Mesothelial cell of epicardium (in vitro differentiated cells): ENCODE measurements at regions not wholly inside any gene's neighbourhood (a gene's known extent, or its start where the extent isn't known, plus 50 kb on each side); places are given as distances from the start of the nearest gene placed in this dataset.

ENCODE experiments used
- DNase-seq, 2 experiments: peaks; one replicate each; pipeline ENCODE4 v3.0.0; 2021; ENCODE audit warnings: low spot score in 2 of 2; ENCODE audit not compliant: unreplicated experiment in 2 of 2
- H3K27ac Mint-ChIP-seq: 2 replicates; pipeline ENCODE4 v1.8.0; 2021; ENCODE audit warnings: mixed read lengths
- H3K27me3 Mint-ChIP-seq: 2 replicates; pipeline ENCODE4 v1.8.0; 2021; ENCODE audit warnings: low read depth, mixed read lengths
- H3K36me3 Mint-ChIP-seq: 2 replicates; pipeline ENCODE4 v1.8.0; 2021; ENCODE audit warnings: mixed read lengths
- H3K4me1 Mint-ChIP-seq: 2 replicates; pipeline ENCODE4 v1.8.0; 2021; ENCODE audit warnings: mixed read lengths
- H3K4me3 Mint-ChIP-seq: 2 replicates; pipeline ENCODE4 v1.8.0; 2021; ENCODE audit warnings: mild to moderate bottlenecking, moderate library complexity, mixed read lengths
- H3K9me3 Mint-ChIP-seq: 2 replicates; pipeline ENCODE4 v1.8.0; 2021; ENCODE audit warnings: mixed read lengths
- TF ChIP-seq, protein P1 (sequence below): fragments of 200-600 bp; sonication (generic); IDR thresholded peaks from one replicate; pipeline ENCODE4 v1.5.0; 2021; ENCODE audit warnings: antibody characterized with exemption; ENCODE audit not compliant: unreplicated experiment

DNA sequence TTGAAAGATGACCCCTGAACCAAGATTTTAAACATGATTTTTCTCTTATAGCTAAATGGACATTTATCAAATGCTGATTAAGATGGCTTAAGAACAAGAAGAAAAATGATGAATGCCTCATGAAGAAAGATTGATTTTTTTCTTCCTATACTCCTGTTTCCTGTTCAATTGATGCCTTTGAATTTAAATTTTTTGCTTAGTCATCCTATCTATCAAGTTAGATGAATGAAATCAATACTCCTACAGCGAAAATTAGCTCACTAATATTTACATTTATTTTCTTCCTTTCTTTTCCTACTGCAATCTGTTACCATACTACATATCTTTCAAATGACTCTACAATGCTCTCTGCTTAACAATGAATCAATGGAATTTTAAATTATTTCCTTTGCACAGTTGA, 773.6 kb upstream of the DIAPH2 start:
- no peak overlapping the region for H3K27ac Mint-ChIP-seq
- TF ChIP-seq, protein P1, sequence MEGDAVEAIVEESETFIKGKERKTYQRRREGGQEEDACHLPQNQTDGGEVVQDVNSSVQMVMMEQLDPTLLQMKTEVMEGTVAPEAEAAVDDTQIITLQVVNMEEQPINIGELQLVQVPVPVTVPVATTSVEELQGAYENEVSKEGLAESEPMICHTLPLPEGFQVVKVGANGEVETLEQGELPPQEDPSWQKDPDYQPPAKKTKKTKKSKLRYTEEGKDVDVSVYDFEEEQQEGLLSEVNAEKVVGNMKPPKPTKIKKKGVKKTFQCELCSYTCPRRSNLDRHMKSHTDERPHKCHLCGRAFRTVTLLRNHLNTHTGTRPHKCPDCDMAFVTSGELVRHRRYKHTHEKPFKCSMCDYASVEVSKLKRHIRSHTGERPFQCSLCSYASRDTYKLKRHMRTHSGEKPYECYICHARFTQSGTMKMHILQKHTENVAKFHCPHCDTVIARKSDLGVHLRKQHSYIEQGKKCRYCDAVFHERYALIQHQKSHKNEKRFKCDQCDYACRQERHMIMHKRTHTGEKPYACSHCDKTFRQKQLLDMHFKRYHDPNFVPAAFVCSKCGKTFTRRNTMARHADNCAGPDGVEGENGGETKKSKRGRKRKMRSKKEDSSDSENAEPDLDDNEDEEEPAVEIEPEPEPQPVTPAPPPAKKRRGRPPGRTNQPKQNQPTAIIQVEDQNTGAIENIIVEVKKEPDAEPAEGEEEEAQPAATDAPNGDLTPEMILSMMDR: no peak
- no peaks in the 10 kb centered on the region for H3K4me1 Mint-ChIP-seq
- H3K4me3 Mint-ChIP-seq: no peak overlapping the region
- no peak for DNase-seq
- no peaks in the 10 kb centered on the region for H3K36me3 Mint-ChIP-seq
- no peaks in the 10 kb centered on the region for H3K27me3 Mint-ChIP-seq
- no peaks in the 10 kb centered on the region for H3K9me3 Mint-ChIP-seq

DNA sequence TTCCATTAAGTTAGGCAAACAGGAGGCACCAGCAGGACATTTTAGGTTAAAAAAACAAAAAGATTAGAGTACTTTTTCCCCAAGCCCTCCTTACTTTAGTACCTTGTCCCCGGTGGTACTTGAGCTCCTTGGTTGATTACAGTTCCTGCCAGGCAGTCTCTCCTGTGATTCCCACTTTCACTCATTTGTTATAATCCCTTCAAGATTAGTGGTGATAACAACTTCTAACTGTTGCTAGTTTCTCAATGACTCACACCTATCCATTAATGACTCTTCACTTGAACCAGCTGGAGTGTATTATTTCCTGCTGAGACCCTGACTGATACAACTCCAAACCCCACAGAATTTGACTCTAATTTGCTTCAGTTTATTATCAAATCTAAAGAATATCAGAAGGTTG, 765.0 kb upstream of the DIAPH2 start:
- Mint-ChIP-seq H3K4me3 (no peak overlapping the region), H3K27ac (no peak overlapping the region), H3K4me1 (no peaks in the 10 kb centered on the region), H3K9me3 (no peaks in the 10 kb centered on the region), H3K36me3 (no peaks in the 10 kb centered on the region), H3K27me3 (no peaks in the 10 kb centered on the region)
- TF ChIP-seq, protein P1: no peak
- no peak for DNase-seq

DNA sequence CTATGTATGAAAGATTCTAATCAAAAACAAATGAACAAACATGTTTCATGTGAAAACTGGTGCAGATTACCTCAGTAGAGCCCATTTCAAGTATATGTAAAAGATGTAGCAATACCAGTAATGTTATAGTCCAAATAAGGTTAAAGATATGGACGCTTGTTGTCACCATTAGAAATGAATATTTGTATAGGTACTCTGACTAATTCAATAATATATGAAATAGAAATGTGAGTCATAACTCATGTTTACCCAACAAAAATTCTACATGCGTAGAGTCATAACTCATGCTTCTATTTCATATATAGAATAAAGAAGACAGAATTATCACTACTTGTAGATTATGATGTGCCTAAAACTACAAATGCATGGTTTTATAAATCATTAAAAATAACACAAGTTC, 739.1 kb upstream of the DIAPH2 start:
- H3K9me3 Mint-ChIP-seq: no peaks in the 10 kb centered on the region
- H3K27ac Mint-ChIP-seq: no peak overlapping the region
- no peaks in the 10 kb centered on the region for H3K4me1 Mint-ChIP-seq
- H3K36me3 Mint-ChIP-seq: no peaks in the 10 kb centered on the region
- no peaks in the 10 kb centered on the region for H3K27me3 Mint-ChIP-seq
- no peak overlapping the region for H3K4me3 Mint-ChIP-seq
- no peak for DNase-seq
- TF ChIP-seq, protein P1: no peak

DNA sequence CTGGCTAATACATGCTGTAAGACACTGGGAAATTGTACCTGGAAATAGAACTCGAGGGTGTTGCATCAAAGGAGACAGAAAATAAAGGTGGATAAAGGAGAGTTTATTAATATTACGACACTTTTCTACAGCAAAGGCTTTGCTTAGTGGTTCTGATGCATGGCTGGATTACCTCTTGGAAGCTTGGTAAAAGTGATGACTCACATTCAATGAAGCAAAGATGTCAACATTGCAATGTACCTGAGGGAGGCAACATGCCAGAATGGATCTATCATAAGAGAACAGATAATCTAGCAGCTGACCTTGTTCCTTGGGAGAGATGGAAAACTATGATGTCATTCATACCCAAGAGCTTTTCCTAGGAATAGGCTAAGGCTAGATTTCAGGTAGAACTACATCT, 735.1 kb upstream of the DIAPH2 start:
- H3K4me3 Mint-ChIP-seq: no peak overlapping the region
- no peak overlapping the region for H3K27ac Mint-ChIP-seq
- TF ChIP-seq, protein P1: no peak
- no peaks in the 10 kb centered on the region for H3K27me3 Mint-ChIP-seq
- H3K4me1 Mint-ChIP-seq: no peaks in the 10 kb centered on the region
- no peak for DNase-seq
- H3K9me3 Mint-ChIP-seq: no peaks in the 10 kb centered on the region
- no peaks in the 10 kb centered on the region for H3K36me3 Mint-ChIP-seq

DNA sequence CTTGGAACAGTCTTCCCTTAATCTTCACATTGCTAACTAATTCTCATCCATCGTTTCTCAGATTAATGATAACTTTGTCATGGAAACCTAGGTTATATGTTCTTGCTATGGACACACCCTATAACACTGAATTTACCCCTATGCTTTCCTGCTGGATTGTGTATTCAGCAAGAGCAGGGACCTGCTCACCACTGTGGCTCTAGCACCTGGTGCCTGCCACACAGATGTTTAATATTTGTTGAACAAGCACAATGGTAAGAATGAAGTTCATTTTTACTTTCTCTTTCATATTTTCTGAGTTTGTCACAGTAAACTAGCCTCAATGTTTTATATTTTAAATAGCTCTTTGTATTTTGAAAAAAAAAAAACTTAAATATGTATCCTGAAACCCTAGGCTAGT, 734.0 kb upstream of the DIAPH2 start:
- Mint-ChIP-seq H3K4me1 (no peaks in the 10 kb centered on the region), H3K36me3 (no peaks in the 10 kb centered on the region), H3K27ac (no peak overlapping the region), H3K27me3 (no peaks in the 10 kb centered on the region), H3K4me3 (no peak overlapping the region), H3K9me3 (no peaks in the 10 kb centered on the region)
- no peak for DNase-seq
- TF ChIP-seq, protein P1: no peak

DNA sequence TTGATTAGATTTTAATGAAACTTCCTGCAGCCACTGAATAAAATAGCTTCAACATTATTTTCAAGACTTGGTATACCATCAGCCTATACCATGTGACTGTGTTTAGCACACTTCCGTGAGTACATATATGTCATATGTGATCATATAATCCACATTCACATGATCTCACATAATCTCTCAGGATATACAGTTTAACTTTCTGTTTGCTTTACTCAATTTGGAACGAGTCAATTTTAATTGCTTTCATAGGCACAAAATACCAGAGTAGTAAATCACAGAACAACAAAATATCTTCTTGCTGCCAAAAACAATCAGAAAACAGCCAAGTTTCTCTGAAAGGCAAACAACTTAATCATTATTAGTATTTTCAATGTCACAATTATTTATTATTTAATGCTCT, 731.1 kb upstream of the DIAPH2 start:
- H3K36me3 Mint-ChIP-seq: no peaks in the 10 kb centered on the region
- TF ChIP-seq, protein P1: no peak
- no peak overlapping the region for H3K27ac Mint-ChIP-seq
- no peak for DNase-seq
- H3K4me3 Mint-ChIP-seq: no peak overlapping the region
- H3K27me3 Mint-ChIP-seq: no peaks in the 10 kb centered on the region
- no peaks in the 10 kb centered on the region for H3K4me1 Mint-ChIP-seq
- peaks cover 8% of the 10 kb centered on the region for H3K9me3 Mint-ChIP-seq
